Activated T-cell treated with anti-CD3 and anti-CD28 coated beads for 24 hours (primary cell): ENCODE measurements at regions not wholly inside any gene's neighbourhood (a gene's known extent, or its start where the extent isn't known, plus 50 kb on each side); places are given as distances from the start of the nearest gene placed in this dataset.

Experiments used
- DNase-seq: peaks from one replicate; pipeline ENCODE4 v3.0.0-alpha.2; 2020; ENCODE audit warnings: low read depth

DNA sequence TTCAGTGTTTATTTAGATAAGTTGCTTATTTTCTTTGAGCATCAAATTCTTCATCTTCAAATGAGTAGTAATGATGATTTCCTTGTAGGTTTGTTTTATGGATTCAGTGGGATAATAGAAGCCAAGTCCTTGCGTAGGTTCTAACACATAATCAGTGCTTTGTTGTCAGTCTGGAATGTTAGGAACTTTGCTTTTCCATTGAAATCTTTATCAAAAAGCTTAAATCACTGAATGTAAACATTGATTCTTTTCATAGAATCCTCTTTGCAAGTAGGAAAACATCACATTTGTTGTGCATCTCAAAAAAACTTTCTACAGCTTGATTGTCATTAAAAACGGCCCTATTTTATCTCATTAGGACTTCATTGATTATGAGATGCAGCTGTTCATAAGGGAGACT lies 490.3 kb upstream of the GOT2 start:
- DNase-seq: no peak

DNA sequence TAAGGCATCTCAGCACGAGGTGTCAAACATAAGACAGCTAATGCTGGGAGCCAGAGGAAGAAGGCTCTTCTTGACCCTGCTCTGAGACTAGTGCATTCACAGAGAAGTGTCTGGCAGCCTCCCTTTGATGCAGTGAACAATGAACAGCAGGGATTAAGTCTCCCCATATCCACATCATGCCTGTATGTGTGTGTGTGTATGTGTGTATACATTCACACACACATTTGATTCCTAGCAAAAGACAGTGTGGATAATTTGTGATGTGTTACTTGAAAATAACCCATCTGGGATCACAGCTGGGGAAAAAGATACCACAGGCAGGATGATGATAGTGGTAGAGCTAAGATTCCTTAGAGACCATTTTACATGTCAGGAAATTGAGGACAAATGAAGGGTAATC lies 485.9 kb upstream of the GOT2 start:
- DNase-seq: no peak

DNA sequence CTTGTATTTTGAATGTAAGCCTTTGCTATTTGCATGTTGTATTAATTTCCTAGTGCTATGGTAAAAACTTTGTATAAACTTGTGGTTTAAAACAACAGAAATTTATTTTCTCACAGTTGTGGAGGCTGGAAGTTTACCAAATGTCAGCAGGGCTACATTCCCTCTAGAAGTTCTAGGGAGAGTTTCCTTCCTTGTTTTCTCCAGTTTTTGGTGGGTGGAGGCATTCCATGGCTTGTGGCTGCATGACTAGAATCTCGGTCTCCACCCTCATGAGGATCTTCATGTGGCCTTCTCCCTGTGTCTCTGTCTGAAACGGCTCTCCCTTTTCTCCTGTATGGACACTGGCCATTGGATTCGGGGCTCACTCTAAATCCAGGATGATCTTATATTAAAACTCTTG lies 482.2 kb upstream of the GOT2 start:
- DNase-seq: no peak

DNA sequence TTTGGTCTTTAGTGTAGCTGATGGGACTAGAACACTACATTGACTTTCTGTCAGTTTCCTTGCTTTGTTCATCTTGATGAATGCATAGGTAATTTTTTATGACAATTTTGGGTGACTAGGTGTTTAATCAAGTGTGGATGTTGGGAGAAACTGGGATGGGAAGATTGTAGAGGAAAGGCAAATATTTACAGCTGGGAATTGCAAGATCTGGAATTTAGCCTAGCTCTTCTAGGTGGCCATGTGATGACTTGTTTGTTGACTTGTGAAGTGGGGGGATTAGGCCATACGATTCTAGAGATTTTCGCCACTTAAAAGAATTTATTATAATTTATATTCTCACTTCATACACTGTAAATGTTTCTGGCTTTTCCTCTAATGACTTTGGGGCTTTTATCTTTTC lies 480.3 kb upstream of the GOT2 start:
- no peak for DNase-seq

DNA sequence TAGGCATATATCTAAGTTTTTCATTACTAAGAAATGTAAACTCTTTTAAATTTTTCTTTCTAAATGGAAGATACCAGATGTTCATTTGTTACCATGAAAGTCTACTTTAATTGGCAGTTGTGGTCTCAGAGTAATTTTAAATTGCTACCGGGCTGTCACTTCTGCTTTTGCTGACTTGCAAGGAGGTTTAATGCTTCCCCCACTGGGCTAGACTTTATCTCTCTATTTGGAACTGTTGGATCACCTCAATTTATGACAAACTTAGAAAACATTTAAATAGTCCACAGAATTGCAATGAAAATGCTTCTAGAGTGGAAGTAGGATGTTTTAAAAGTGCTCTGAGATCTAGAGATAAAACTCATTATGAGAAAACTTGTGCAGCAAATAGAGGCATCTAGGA lies 479.8 kb upstream of the GOT2 start:
- DNase-seq: no peak

DNA sequence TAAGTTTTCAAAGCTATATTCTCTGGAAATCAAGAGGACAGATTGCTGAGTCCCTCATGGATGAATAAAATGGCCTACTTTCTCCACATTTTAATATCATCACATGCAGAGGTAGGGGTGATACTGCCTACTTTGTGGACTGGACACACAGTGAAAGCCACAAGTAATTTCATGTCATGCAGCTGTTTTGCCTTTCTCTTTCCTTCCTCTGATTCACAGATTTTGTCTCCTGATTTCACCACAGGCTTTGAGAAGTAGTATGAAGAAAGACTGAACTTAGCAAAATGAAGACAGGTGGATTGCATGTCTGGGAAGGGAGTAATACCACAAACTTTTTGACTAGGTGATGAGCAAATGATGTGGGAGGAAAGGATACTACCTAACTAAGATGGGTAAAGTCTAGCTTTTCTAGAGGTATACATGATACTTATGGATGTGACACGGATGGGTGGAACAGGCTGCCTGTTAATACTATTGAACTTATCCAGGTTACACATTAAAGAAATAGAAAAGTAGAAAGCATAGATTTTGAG lies 478.4 kb upstream of the GOT2 start:
- no peak for DNase-seq

DNA sequence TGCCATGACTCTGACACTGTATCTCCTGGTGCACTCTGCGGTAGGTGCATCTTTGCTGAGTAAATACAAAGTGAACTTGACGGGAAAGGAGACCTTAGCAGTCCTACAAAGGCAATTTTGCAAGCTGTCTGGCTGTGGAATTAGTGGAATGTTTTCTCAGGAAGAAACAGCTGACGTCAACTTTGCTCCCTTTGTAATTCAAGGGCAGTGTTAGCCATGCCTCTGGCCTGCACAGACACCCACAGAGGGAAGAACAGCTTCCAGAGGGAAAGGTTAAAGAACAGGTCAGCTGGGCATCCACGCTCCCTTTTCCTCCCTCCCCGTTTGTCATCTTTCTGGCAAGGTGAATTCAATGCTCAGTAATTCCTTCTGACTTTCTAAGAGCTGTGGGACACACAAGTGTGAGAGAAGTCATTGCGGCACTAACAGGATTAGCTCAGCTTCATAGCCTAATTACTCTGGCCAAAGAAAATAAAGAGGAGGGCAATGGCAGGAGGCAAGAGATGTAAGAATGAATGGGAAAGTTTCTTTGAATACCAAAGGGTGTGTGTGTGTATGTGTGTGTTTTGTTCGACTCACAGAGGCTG lies 476.9 kb upstream of the GOT2 start:
- no peak for DNase-seq

DNA sequence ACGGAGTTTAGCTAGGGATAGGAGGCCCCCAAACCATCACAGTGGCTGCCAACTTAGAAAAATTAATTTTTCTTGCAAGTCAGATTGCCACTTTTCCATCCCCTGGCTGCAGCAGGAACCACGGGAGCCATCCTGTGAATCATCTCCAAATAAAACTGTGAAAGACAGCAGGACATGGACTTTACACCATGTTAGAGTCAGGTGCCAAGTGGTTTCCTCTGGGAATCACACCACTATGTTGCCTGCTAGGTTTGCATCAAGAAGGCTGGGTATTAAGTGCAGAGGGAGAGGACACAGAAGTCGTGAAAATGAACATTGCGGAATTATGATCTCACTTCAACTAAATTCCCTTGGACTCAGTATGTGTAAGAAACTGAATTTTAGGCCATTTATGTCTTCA lies 471.3 kb upstream of the GOT2 start:
- DNase-seq: no peak

DNA sequence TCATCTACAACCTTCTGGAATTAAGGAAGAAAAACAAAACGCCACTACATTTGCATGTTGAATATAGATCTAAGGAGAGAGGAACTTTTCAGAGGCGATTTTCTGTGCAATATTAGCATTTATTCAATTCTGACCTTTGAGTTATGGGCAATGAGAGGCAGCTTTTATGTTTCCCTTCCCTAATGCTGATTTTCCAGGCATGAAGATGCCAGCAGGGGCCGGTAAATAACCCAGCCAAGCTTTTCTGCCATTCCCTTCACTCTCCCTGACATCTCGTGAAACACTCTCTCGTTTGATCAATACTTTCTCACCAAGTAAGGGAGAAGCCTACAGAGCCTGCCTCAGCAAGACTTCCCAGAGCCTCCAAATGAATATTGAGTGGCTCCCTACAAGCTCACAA lies 470.5 kb upstream of the GOT2 start:
- no peak for DNase-seq

DNA sequence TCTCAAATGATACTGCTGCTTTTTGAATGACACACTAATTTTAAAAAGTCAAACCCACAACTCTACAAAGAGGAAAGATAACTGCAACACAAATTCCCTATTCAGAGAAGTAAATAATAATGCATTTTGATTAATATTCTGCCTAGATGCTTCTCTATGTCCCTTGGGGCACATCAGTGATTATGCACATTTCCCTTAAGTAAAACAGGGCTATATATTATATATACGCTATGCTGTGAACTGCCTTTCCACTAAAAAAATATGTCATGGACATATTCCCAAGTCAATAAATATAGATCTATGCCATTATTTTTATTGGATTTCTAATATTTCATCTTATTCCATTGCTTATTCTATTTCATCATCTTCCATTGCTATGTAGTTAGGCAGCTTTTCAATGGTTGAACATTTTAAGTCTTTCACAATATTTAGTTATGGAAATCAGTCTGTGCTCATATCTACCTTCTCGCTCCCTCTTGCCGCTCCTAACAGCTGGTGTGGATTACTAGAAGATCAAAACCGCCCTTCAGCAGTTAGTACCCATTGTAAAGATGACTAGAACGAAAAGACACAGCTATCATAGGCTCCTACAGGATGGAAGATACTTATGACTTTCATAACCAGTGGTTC lies 468.2 kb upstream of the GOT2 start:
- no peak for DNase-seq

DNA sequence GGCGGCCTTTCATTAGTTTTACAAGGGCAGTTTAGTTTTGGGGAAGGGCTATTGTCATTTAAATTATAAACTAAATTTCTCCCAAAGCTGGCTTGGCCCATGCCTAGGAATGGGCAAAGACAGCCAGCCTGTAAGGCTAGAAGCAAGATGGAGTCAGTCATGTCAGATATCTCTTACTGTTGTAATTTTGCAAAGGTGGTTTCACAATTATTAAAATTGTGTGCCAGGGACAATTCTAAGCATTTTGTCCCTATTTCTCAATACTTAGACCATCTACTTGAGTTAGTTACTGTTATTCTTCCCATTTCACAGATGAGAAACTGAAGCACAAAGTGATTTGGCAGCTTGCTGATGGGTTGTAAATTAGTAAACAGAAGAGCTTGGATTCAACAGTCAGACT lies 467.7 kb upstream of the GOT2 start:
- DNase-seq: no peak

DNA sequence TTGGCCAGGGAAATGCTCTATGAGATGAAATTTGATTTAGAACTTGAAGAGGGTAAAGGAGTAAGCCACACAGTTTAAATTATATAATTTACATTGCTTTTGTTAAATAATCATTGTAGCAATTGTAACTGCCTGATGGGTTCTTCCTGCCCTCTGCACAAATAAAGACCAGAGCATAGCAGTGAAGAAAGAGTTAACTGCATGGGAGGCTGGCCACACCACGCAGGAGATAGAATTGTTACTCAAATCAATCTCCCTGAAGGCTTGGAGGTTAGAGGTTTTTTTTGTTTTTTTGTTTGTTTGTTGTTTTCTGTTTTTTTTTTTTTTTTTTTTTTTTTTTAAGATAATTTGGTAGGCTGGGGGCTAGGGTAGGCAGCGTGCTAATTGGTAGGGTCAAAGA lies 467.0 kb upstream of the GOT2 start:
- no peak for DNase-seq

DNA sequence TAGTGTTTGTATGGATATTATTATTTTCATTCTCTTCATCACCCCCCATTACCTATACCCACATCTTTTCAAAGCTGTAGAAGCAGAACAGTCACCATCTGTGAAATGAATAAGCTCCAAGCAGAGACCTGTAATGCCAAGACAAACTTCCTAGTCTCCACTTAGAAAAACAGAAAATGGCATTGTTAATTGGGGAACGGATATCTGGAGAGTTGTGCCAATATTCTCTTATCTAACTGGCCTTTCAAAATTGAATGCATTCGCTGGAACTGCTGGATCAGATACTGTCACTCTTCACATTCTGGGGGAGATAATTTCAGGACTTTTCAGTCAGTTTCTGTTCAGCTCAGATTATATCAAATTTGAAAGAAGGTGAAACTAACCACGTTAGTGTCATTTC lies 464.4 kb upstream of the GOT2 start:
- no peak for DNase-seq

DNA sequence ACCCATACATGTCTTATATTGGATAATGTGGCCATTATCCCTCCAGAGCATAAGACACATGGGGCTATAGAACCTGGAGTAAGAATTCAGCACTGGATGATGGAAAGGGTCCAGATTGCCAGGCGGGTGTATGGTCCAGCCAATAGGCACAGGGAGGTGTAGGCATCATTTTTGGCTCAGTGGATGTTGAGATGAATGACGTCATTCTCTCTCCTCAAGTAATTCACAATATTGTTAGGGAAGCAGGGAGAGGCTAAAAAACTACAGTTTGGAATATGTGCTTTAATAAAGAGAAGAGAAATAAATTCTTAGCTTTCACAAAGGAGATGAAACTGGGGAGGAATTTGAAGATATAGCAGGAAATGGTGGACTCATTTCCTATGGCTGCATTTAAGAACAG lies 461.1 kb upstream of the GOT2 start:
- DNase-seq: no peak

DNA sequence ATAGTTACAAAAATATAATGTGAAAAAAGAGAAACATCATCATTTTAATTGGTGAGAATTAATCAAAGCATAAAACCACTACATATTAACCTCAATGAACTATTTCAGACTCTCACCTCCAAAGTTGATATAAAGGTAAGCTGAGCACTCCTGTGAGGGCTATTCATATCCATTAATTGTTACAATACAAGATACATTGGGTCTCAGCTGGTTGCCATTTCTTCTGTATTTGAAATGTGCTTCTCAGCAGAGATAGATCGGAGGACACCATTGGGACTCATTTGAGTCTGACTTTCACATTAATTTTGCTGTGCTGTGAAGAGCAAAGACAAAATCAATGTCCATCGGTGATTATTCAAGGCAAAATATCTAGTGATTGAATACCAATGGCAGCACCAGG lies 459.5 kb upstream of the GOT2 start:
- no peak for DNase-seq

DNA sequence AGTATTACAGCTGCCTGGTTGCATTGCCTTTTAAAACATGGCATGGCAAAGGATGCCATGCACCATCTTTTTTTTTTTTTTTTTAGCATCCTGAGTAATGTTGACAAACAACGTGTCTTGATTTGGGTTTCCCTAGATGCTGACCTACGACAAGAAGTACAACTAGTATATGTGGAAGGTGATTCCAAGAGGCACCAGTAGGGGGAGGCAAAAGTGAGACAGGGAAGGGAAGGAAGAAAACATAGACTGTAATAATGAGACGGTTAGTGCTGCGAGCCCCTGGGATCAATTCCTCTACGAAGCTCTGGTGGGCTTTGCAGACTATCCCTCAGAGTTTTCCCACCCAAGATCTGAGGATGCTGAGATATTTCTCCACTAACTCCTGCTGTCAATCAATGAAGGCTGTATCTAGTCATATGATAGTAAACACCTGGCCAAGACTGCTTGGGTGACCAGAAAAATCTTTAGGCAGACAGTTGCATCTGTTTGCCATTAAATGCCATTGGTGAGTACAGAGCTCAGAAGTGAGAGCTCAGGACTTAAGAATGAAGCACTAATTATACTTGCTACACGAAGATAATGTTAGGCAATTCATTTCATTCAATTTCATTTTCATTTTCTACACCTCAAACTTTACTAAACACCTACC lies 458.6 kb upstream of the GOT2 start:
- DNase-seq: no peak

DNA sequence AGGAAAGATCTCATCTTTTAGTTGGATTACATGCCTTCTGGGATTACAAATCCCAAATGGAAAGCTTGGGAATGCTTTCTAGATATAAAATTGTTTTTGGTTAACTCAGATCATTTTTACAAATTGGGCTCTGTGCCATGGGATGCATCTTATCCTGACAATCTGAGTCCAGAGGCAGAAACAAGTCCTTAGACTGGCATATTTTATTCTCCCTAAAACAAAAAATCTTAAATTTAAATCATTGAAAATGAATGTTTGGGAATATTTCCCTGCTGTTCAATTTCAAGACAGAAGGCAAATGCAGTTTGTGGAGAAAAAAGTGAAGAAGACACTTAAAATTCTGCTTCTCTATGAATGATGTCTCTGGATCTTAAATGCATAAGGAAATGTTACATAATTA lies 456.6 kb upstream of the GOT2 start:
- DNase-seq: no peak

DNA sequence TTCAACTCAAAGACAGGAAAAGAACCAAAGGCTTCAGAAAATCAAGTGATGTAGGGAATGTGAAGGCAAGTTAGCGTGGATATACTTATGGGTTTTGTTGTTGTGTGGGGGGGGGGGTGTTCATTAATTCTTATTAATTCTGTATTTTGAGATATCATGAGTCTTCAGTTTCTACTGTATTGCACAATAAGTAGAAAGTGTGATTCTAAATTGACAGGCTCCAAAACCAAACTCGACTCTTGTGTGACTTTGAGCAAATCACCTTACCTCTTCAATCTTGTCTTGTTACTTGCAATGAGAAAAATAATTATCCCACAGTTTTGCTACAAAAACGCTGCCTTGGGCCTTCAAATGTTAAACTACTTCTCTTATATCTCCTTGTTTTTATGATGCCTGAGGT lies 453.9 kb upstream of the GOT2 start:
- DNase-seq: no peak

DNA sequence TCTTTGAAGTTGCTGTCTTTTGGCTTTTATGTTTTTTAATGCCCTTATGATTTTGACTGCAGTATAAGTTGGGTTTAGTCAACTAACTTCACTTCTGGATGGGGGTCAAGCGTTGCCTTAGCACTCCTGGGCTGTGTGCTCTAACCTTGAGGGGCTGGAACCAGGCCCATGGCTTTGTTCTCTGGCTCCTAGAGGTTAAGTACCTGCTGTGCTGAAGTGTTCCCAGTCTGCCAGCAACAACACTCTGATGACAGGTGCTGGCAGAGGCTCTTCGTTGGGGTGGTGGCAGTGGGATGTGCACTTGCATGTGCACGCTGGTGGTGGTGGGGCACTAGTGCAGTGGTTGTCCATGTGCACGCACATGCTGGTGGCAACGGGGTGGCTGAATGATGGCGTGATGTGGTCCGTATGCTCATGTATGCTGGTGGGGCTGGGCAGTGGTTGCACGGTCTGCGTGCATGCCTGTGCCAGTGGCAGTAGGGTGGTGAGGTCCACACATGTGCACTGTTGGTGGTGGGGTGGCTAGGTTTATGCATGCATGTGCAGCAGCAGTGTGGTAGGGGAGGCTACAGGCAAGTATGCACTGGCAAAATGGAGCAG lies 447.8 kb upstream of the GOT2 start:
- DNase-seq: no peak

DNA sequence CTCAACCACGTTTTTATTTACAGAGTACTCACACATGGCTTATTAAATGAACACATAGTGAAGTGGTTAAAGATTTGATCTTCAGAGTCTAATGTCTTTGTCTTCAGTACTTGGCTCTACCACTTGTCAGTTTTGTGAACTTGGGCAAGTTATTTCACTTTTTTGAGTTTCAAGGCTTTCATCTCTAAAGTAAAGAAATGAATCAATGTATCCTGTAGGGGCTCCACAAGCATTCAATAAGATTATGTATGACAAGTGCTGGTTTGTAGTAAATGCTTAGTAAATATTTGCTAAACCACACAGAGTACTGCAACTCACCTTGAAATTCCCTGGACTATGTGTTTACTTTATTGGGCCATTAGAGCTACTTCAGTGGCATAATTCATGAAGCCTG lies 446.0 kb upstream of the GOT2 start:
- DNase-seq: no peak

DNA sequence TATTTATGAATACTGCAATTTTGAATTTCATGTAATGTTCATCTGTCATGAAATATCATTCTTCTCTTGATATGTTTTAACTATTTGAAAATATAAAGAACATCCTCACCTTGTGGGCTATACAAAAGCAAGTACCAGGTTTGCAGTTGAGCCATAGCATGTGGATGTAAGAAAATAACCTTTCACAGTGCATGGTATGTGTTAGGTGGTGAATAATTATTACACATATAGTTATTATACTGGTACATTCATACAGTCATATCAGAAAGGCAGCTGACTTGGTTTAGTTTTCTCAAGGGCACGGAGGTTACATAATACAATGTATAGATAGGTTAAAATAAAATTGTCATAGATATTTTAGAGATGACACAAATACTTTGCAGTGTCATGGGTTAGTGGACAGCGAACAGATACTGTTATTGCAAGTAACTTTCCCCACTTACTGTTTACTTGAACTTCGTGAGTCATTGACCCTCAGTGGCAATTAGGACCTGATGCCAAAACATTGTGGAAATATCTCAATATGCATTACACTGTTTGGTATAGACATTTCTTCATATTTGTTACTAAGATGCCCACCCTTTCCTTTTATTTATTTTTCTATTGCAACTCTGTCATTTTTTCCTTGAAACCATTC lies 445.4 kb upstream of the GOT2 start:
- no peak for DNase-seq

DNA sequence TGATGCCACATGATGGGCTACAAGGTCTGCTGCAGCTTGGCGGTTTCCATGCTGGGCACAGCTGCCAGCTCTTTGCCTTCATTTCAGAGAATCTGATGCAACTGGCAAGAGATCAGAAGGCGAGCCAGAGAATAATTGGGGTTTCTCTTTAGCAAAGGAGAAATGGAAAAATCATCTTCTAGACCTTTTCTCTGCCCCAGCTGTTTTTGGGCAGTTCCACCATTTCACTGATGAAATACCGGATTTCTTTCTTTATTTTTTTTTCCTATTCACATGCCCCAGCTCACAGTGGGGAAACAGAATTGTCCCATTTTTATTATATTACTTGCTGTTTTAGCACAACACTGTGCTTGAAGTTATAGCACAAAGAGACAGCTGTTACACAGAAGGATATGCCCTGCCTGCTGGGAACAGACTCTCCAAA lies 439.3 kb upstream of the GOT2 start:
- DNase-seq: no peak
